ENCODE measurements at regions not wholly inside any gene's neighbourhood (a gene's known extent, or its start where the extent isn't known, plus 50 kb on each side); places are given as distances from the start of the nearest gene placed in this dataset.
"Not testable (repeated sequence)": the region's sequence is repeated elsewhere in the genome, so short reads cannot be mapped to it uniquely, and the experiment has no call there.

GRCh38 chr14:19268047-19268627 is 166.0 kb downstream of the POTEG start:
- 79% methylated on average over 6 of the region's 21 CpGs for whole genome bisulfite sequencing (ENCODE audit: missing lambda C conversion rate)
- POLR2A ChIA-PET; H3K4me1 ChIP-seq; DNase-seq (ENCODE audit: low read depth in 1 of 2, low spot score in 1 of 2); FAIRE-seq; H3K4me2 ChIP-seq; H3K27ac ChIP-seq; H3K9me3 ChIP-seq; CTCF ChIA-PET; H3K4me3 ChIP-seq: not testable (repeated sequence)
- ATAC-seq, result peak; percentile 28 to 58; a peak in 2 of 6 replicates

GRCh38 chr14:19272235-19272634 is 161.9 kb downstream of the POTEG start:
- H3K9me3 ChIP-seq; POLR2A ChIA-PET; H3K4me1 ChIP-seq; DNase-seq (ENCODE audit: low read depth in 1 of 2, low spot score in 1 of 2); H3K4me2 ChIP-seq; CTCF ChIA-PET; H3K4me3 ChIP-seq; FAIRE-seq; H3K27ac ChIP-seq: not testable (repeated sequence)
- peak; percentile 31 to 43; a peak in 3 of 6 replicates for ATAC-seq
- WGBS (ENCODE audit: missing lambda C conversion rate), result no CpG with 5 or more reads among the region's 1 CpG

- POLR2A ChIA-PET, H3K9me3 ChIP-seq, FAIRE-seq, H3K27ac ChIP-seq, H3K4me1 ChIP-seq, CTCF ChIA-PET, H3K4me2 ChIP-seq, H3K4me3 ChIP-seq: not testable (repeated sequence)
- ATAC-seq, result peak; percentile 31 to 65; a peak in 4 of 6 replicates
- DNase-seq (ENCODE audit: low read depth in 1 of 2, low spot score in 1 of 2), result peak in 1 of 2 experiments; percentile 2
- WGBS (ENCODE audit: missing lambda C conversion rate), result 75% methylated on average over 3 of the region's 3 CpGs
These were observed 144.5 kb downstream of the POTEG start for GRCh38 chr14:19289669-19290068.

- H3K4me3 ChIP-seq; H3K4me2 ChIP-seq; CTCF ChIA-PET; FAIRE-seq; DNase-seq (ENCODE audit: low read depth in 1 of 2, low spot score in 1 of 2); H3K4me1 ChIP-seq; H3K9me3 ChIP-seq; ATAC-seq; POLR2A ChIA-PET; H3K27ac ChIP-seq: not testable (repeated sequence)
- no CpG with 5 or more reads among the region's 28 CpGs for WGBS (ENCODE audit: missing lambda C conversion rate)
These were observed 133.9 kb downstream of the POTEG start for GRCh38 chr14:19300243-19300642.

- FAIRE-seq; H3K9me3 ChIP-seq; POLR2A ChIA-PET; H3K4me2 ChIP-seq; H3K4me3 ChIP-seq; ATAC-seq; DNase-seq (ENCODE audit: low read depth in 1 of 2, low spot score in 1 of 2); H3K27ac ChIP-seq; H3K4me1 ChIP-seq; CTCF ChIA-PET: not testable (repeated sequence)
- 85% methylated on average over 11 of the region's 30 CpGs for WGBS (ENCODE audit: missing lambda C conversion rate)
These were observed 133.3 kb downstream of the POTEG start for GRCh38 chr14:19300838-19301237.

GRCh38 chr14:19303844-19304243 is 130.3 kb downstream of the POTEG start:
- CTCF ChIA-PET; H3K27ac ChIP-seq; H3K4me2 ChIP-seq; H3K9me3 ChIP-seq; H3K4me3 ChIP-seq; POLR2A ChIA-PET; DNase-seq (ENCODE audit: low read depth in 1 of 2, low spot score in 1 of 2); FAIRE-seq; H3K4me1 ChIP-seq: not testable (repeated sequence)
- 100% methylated on average over 1 of the region's 4 CpGs for WGBS (ENCODE audit: missing lambda C conversion rate)
- peak in 1 of 2 experiments; percentile 23; a peak in 3 of 6 replicates for ATAC-seq

GRCh38 chr14:19304442-19304841 is 129.7 kb downstream of the POTEG start:
- H3K4me2 ChIP-seq; DNase-seq (ENCODE audit: low read depth in 1 of 2, low spot score in 1 of 2); H3K27ac ChIP-seq; H3K4me1 ChIP-seq; CTCF ChIA-PET; H3K4me3 ChIP-seq; FAIRE-seq; POLR2A ChIA-PET; H3K9me3 ChIP-seq: not testable (repeated sequence)
- peak; percentile 16 to 51; a peak in 5 of 6 replicates for ATAC-seq
- no CpG with 5 or more reads among the region's 1 CpG for WGBS (ENCODE audit: missing lambda C conversion rate)

GRCh38 chr14:19304918-19305317 is 129.2 kb downstream of the POTEG start:
- CTCF ChIA-PET; H3K4me1 ChIP-seq; H3K4me3 ChIP-seq; FAIRE-seq; H3K27ac ChIP-seq; H3K9me3 ChIP-seq; DNase-seq (ENCODE audit: low read depth in 1 of 2, low spot score in 1 of 2); H3K4me2 ChIP-seq; POLR2A ChIA-PET: not testable (repeated sequence)
- WGBS (ENCODE audit: missing lambda C conversion rate), result 89% methylated on average over 1 of the region's 2 CpGs
- peak; percentile 15 to 24; a peak in 4 of 6 replicates for ATAC-seq

- H3K27ac ChIP-seq, CTCF ChIA-PET: not testable (repeated sequence)
These were observed 128.4 kb downstream of the POTEG start for GRCh38 chr14:19305776-19306175.

GRCh38 chr14:19306405-19306804 is 127.7 kb downstream of the POTEG start:
- H3K4me1 ChIP-seq; DNase-seq (ENCODE audit: low read depth in 1 of 2, low spot score in 1 of 2); H3K4me2 ChIP-seq; CTCF ChIA-PET; H3K4me3 ChIP-seq; H3K27ac ChIP-seq; FAIRE-seq; H3K9me3 ChIP-seq; POLR2A ChIA-PET; ATAC-seq: not testable (repeated sequence)
- WGBS (ENCODE audit: missing lambda C conversion rate), result no CpG with 5 or more reads among the region's 5 CpGs

More at GRCh38 chr14:19305776-19306175, 128.4 kb downstream of the POTEG start:
- H3K4me3 ChIP-seq; H3K4me2 ChIP-seq; H3K4me1 ChIP-seq; H3K9me3 ChIP-seq; DNase-seq (ENCODE audit: low read depth in 1 of 2, low spot score in 1 of 2); FAIRE-seq; POLR2A ChIA-PET: not testable (repeated sequence)
- peak; percentile 25 to 27; a peak in 3 of 6 replicates for ATAC-seq
- no CpG with 5 or more reads among the region's 3 CpGs for WGBS (ENCODE audit: missing lambda C conversion rate)

GRCh38 chr14:19311023-19311422 is 123.1 kb downstream of the POTEG start:
- H3K27ac ChIP-seq; H3K4me2 ChIP-seq; H3K4me1 ChIP-seq; H3K9me3 ChIP-seq; CTCF ChIA-PET; H3K4me3 ChIP-seq; DNase-seq (ENCODE audit: low read depth in 1 of 2, low spot score in 1 of 2); POLR2A ChIA-PET; FAIRE-seq: not testable (repeated sequence)
- 32% methylated on average over 1 of the region's 1 CpG for WGBS (ENCODE audit: missing lambda C conversion rate)
- ATAC-seq, result peak; percentile 66 to 87; a peak in 4 of 6 replicates

- no CpG with 5 or more reads among the region's 3 CpGs for WGBS (ENCODE audit: missing lambda C conversion rate)
- DNase-seq (ENCODE audit: low read depth in 1 of 2, low spot score in 1 of 2); POLR2A ChIA-PET; H3K4me1 ChIP-seq; H3K4me3 ChIP-seq; H3K9me3 ChIP-seq; FAIRE-seq; CTCF ChIA-PET; H3K27ac ChIP-seq; H3K4me2 ChIP-seq: not testable (repeated sequence)
- ATAC-seq, result peak in 1 of 2 experiments; percentile 58; a peak in 2 of 6 replicates
These were observed 103.5 kb downstream of the POTEG start for GRCh38 chr14:19330678-19331077.

Measured in A549 (cell line).